GM10266 (cell line): ENCODE measurements at regions not wholly inside any gene's neighbourhood (a gene's known extent, or its start where the extent isn't known, plus 50 kb on each side); places are given as distances from the start of the nearest gene placed in this dataset.

Experiments
- DNase-seq: peaks from one replicate; pipeline ENCODE4 v3.0.0; 2012; ENCODE audit errors: extremely low spot score
- CTCF ChIP-seq: IDR thresholded peaks from 2 replicates; pipeline ENCODE4 v1.5.1; 2012; ENCODE audit warnings: mild to moderate bottlenecking, low read depth; ENCODE audit not compliant: control insufficient read depth, insufficient read depth; ENCODE audit errors: missing control alignments

- TF ChIP-seq CTCF: no peak
- DNase-seq: no peak
These were observed 446.9 kb downstream of the TMA16 start for GRCh38 chr4:163941221-163941905.

- DNase-seq: no peak
- no peak for TF ChIP-seq CTCF
These were observed 454.5 kb downstream of the TMA16 start for GRCh38 chr4:163948920-163949455.

- TF ChIP-seq CTCF: no peak
- no peak for DNase-seq
These were observed 455.6 kb downstream of the TMA16 start for GRCh38 chr4:163949976-163950601.

- DNase-seq: no peak
- TF ChIP-seq CTCF: no peak
These were observed 460.8 kb downstream of the TMA16 start for GRCh38 chr4:163955288-163955687.

- no peak for DNase-seq
- TF ChIP-seq CTCF: no peak
These were observed 464.3 kb downstream of the TMA16 start for GRCh38 chr4:163958751-163959150.

- DNase-seq: no peak
- no peak for TF ChIP-seq CTCF
These were observed 465.4 kb downstream of the TMA16 start for GRCh38 chr4:163959932-163960331.

GRCh38 chr4:163966612-163967011, 472.1 kb downstream of the TMA16 start:
- DNase-seq: no peak
- no peak for TF ChIP-seq CTCF
